ENCODE measurements at regions not wholly inside any gene's neighbourhood (a gene's known extent, or its start where the extent isn't known, plus 50 kb on each side); places are given as distances from the start of the nearest gene placed in this dataset.

- no peaks in the 10 kb centered on the region for H3K9me2 ChIP-seq (ENCODE audit: insufficient read depth, low read length)
- no peak for TF ChIP-seq REST (IDR thresholded peaks at IDR 0.05; ENCODE audit: borderline replicate concordance)
- no peak for TF ChIP-seq TAF1 (IDR thresholded peaks at IDR 0.05; ENCODE audit: low read depth)
- no peak for TF ChIP-seq EP300 (conservative IDR thresholded peaks at IDR 0.05; ENCODE audit: poor library complexity, severe bottlenecking)
- TF ChIP-seq POLR2AphosphoS5 (IDR thresholded peaks at IDR 0.05) = no peak
- no peak for TF ChIP-seq CTCF (IDR thresholded peaks at IDR 0.05; ENCODE audit: poor library complexity, severe bottlenecking)
- no peak for TF ChIP-seq EZH2 (IDR thresholded peaks at IDR 0.05; ENCODE audit: borderline replicate concordance, insufficient read depth, low read length, poor library complexity, severe bottlenecking)
- no peak for TF ChIP-seq SMC3 (conservative IDR thresholded peaks at IDR 0.05; ENCODE audit: poor library complexity)
- TF ChIP-seq RAD21 (conservative IDR thresholded peaks at IDR 0.05) = no peak
- no peak for TF ChIP-seq MXI1 (conservative IDR thresholded peaks at IDR 0.05; ENCODE audit: poor library complexity, severe bottlenecking)
- no peaks in the 10 kb centered on the region for H3F3A ChIP-seq (ENCODE audit: insufficient read depth, low read length, poor library complexity, severe bottlenecking)
- H3K4me3 ChIP-seq (ENCODE audit: low read length) = no peak overlapping the region
- no peak overlapping the region for H3K4me2 ChIP-seq (ENCODE audit: low read length)
- H3K9ac ChIP-seq (ENCODE audit: low read length) = no peak overlapping the region
- no peak overlapping the region for H2AFZ ChIP-seq (ENCODE audit: low read depth, low read length)
- no peaks in the 10 kb centered on the region for H3K27me3 ChIP-seq (ENCODE audit: insufficient read depth, low read depth, low read length)
- H3K27ac ChIP-seq (ENCODE audit: low read length) = no peak overlapping the region
- no peaks in the 10 kb centered on the region for H3K36me3 ChIP-seq (ENCODE audit: insufficient read depth, low read length)
- no peaks in the 10 kb centered on the region for H3K79me2 ChIP-seq (replicated peaks; ENCODE audit: insufficient read depth, low read length)
- no peaks in the 10 kb centered on the region for H4K20me1 ChIP-seq (ENCODE audit: insufficient read depth)
- H3K9me3 ChIP-seq (ENCODE audit: low read length) = no peaks in the 10 kb centered on the region
Observed at GRCh38 chr15:61743345-61743909, 316.8 kb downstream of the VPS13C start.

DNA sequence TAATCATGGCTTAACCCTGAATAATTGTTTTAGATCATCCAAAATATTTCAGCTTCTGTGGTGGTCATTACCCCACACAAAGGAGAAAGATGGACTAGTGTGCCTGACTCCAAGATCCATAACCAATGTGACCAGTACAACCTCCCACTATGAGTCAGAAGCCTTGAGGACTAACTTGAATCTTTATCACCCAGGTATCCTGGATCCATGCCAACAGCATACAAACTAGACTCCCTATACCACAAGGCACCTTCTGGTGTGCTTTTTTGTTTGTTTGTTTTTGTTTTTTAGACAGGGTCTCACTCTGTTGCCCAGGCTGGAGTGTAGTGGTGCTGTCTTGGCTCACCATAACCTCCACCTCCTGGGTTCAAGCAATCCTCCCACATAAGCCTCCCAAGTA lies 317.7 kb downstream of the VPS13C start:
- Histone ChIP-seq H3K79me2 (replicated peaks; ENCODE audit: insufficient read depth, low read length) (no peaks in the 10 kb centered on the region), H3F3A (ENCODE audit: insufficient read depth, low read length, poor library complexity, severe bottlenecking) (no peaks in the 10 kb centered on the region), H3K9me2 (ENCODE audit: insufficient read depth, low read length) (no peaks in the 10 kb centered on the region), H3K4me3 (ENCODE audit: low read length) (no peak overlapping the region), H3K36me3 (ENCODE audit: insufficient read depth, low read length) (no peaks in the 10 kb centered on the region), H3K9ac (ENCODE audit: low read length) (no peak overlapping the region), H4K20me1 (ENCODE audit: insufficient read depth) (no peaks in the 10 kb centered on the region), H2AFZ (ENCODE audit: low read depth, low read length) (no peak overlapping the region), H3K4me2 (ENCODE audit: low read length) (no peak overlapping the region), H3K9me3 (ENCODE audit: low read length) (no peaks in the 10 kb centered on the region), H3K27me3 (ENCODE audit: insufficient read depth, low read depth, low read length) (no peaks in the 10 kb centered on the region), H3K27ac (ENCODE audit: low read length) (no peak overlapping the region)
- no peak for TF ChIP-seq CTCF (IDR thresholded peaks at IDR 0.05; ENCODE audit: poor library complexity, severe bottlenecking)
- TF ChIP-seq SMC3 (conservative IDR thresholded peaks at IDR 0.05; ENCODE audit: poor library complexity) = no peak
- TF ChIP-seq MXI1 (conservative IDR thresholded peaks at IDR 0.05; ENCODE audit: poor library complexity, severe bottlenecking) = no peak
- TF ChIP-seq TAF1 (IDR thresholded peaks at IDR 0.05; ENCODE audit: low read depth) = no peak
- TF ChIP-seq EP300 (conservative IDR thresholded peaks at IDR 0.05; ENCODE audit: poor library complexity, severe bottlenecking) = no peak
- TF ChIP-seq RAD21 (conservative IDR thresholded peaks at IDR 0.05) = no peak
- TF ChIP-seq REST (IDR thresholded peaks at IDR 0.05; ENCODE audit: borderline replicate concordance) = no peak
- TF ChIP-seq POLR2AphosphoS5 (IDR thresholded peaks at IDR 0.05) = no peak
- no peak for TF ChIP-seq EZH2 (IDR thresholded peaks at IDR 0.05; ENCODE audit: borderline replicate concordance, insufficient read depth, low read length, poor library complexity, severe bottlenecking)

Data from neural cell (in vitro differentiated cells).